Osteocyte (in vitro differentiated cells): ENCODE measurements at regions not wholly inside any gene's neighbourhood (a gene's known extent, or its start where the extent isn't known, plus 50 kb on each side); places are given as distances from the start of the nearest gene placed in this dataset.
"Not testable (repeated sequence)": the region's sequence is repeated elsewhere in the genome, so short reads cannot be mapped to it uniquely, and the experiment has no call there.

Experiments
- DNase-seq: peaks from one replicate; pipeline ENCODE4 v3.0.0; 2021; ENCODE audit warnings: mixed read lengths; ENCODE audit not compliant: unreplicated experiment; ENCODE audit errors: extremely low spot score
- H3K27ac Mint-ChIP-seq: one replicate; pipeline ENCODE4 v1.8.0; 2021; ENCODE audit warnings: mild to moderate bottlenecking, mixed read lengths; ENCODE audit not compliant: unreplicated experiment
- H3K27me3 Mint-ChIP-seq: one replicate; pipeline ENCODE4 v1.8.0; 2021; ENCODE audit warnings: mixed read lengths; ENCODE audit not compliant: unreplicated experiment
- H3K36me3 Mint-ChIP-seq: one replicate; pipeline ENCODE4 v1.8.0; 2021; ENCODE audit warnings: mixed read lengths; ENCODE audit not compliant: unreplicated experiment
- H3K4me1 Mint-ChIP-seq: one replicate; pipeline ENCODE4 v1.8.0; 2021; ENCODE audit warnings: mixed read lengths; ENCODE audit not compliant: unreplicated experiment
- H3K4me3 Mint-ChIP-seq: one replicate; pipeline ENCODE4 v1.8.0; 2021; ENCODE audit warnings: mild to moderate bottlenecking, moderate library complexity, mixed read lengths; ENCODE audit not compliant: unreplicated experiment
- H3K9me3 Mint-ChIP-seq: one replicate; pipeline ENCODE4 v1.8.0; 2021; ENCODE audit warnings: mixed read lengths; ENCODE audit not compliant: unreplicated experiment
- TF ChIP-seq, protein P1 (sequence below): fragments of 200-600 bp; sonication (generic); IDR thresholded peaks from 2 replicates; pipeline ENCODE4 v1.5.0; 2021; ENCODE audit warnings: antibody characterized with exemption, mild to moderate bottlenecking, moderate library complexity

DNA sequence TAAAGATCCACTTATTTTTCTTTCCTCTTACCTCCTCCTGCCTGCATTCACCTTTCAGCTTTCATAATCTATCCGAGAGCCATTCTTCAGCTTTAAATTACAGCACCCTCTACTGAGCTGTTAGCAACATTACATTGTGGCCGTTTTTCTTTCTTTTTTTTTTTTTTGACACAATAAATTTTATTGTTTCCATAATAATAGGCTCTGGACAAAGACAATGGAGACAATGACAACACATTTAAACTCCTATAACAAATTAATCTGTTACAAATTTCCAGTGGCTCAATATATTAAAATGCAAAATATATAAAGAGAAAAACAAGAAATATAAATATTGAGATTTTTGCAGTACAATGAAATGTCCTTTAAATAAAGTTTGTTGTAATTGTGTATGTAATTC lies 312.7 kb upstream of the COX7C start:
- peaks cover 17% of the 10 kb centered on the region for H3K27me3 Mint-ChIP-seq
- not testable (repeated sequence) for H3K27ac Mint-ChIP-seq

DNA sequence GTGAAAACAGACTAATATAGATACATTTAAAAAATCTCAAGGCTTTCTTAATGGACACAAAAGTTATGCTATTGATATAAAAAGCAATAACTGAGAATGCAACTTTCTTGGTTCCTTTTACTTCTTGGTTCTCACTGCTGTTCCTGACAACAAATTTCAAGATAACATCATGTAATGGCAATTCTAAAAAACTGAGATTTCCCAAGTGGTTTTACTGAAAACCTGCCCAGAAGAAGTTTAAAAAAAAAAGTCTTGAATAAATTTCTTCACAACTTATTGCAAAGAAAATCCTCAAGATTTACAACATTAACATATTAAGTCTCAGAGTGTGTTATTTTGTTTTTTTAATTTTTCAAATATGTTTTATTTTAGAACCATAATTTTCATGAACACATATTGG lies 302.8 kb upstream of the COX7C start:
- Mint-ChIP-seq H3K4me1 (no peaks in the 10 kb centered on the region), H3K4me3 (no peak overlapping the region), H3K27me3 (peaks cover 15% of the 10 kb centered on the region), H3K36me3 (no peaks in the 10 kb centered on the region), H3K9me3 (no peaks in the 10 kb centered on the region), H3K27ac (no peak overlapping the region)
- no peak for DNase-seq
- TF ChIP-seq, protein P1, sequence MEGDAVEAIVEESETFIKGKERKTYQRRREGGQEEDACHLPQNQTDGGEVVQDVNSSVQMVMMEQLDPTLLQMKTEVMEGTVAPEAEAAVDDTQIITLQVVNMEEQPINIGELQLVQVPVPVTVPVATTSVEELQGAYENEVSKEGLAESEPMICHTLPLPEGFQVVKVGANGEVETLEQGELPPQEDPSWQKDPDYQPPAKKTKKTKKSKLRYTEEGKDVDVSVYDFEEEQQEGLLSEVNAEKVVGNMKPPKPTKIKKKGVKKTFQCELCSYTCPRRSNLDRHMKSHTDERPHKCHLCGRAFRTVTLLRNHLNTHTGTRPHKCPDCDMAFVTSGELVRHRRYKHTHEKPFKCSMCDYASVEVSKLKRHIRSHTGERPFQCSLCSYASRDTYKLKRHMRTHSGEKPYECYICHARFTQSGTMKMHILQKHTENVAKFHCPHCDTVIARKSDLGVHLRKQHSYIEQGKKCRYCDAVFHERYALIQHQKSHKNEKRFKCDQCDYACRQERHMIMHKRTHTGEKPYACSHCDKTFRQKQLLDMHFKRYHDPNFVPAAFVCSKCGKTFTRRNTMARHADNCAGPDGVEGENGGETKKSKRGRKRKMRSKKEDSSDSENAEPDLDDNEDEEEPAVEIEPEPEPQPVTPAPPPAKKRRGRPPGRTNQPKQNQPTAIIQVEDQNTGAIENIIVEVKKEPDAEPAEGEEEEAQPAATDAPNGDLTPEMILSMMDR, result no peak

More for the DNA sequence above, 312.7 kb upstream of the COX7C start:
- not testable (repeated sequence) for H3K4me1 Mint-ChIP-seq, DNase-seq, H3K4me3 Mint-ChIP-seq, H3K9me3 Mint-ChIP-seq, H3K36me3 Mint-ChIP-seq
- TF ChIP-seq, protein P1, result peak; percentile 61

DNA sequence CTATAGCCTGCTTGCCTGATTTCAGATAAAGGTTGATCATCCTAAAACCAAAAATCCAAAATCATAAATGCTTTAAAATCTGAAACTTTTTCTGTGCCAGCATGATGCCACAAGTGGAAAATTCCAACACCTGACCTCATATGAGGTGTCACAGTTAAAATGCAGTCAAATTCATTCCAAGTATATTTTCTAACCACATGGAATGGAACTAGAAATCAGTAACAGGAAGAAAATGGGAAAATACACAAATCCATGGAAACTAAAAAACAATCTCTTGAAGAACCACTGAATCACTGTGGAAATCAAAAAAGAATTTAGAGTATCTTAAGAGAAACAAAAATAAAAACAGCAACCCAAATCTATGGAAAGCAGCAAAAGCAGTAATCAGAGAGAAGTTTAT lies 297.5 kb upstream of the COX7C start:
- no peaks in the 10 kb centered on the region for H3K9me3 Mint-ChIP-seq
- H3K4me1 Mint-ChIP-seq, result peaks cover 6% of the 10 kb centered on the region
- no peaks in the 10 kb centered on the region for H3K36me3 Mint-ChIP-seq
- H3K27ac Mint-ChIP-seq, result peak overlapping the region; percentile 24
- TF ChIP-seq, protein P1, result no peak
- DNase-seq, result no peak
- peaks cover 25% of the 10 kb centered on the region for H3K27me3 Mint-ChIP-seq
- no peak overlapping the region for H3K4me3 Mint-ChIP-seq

DNA sequence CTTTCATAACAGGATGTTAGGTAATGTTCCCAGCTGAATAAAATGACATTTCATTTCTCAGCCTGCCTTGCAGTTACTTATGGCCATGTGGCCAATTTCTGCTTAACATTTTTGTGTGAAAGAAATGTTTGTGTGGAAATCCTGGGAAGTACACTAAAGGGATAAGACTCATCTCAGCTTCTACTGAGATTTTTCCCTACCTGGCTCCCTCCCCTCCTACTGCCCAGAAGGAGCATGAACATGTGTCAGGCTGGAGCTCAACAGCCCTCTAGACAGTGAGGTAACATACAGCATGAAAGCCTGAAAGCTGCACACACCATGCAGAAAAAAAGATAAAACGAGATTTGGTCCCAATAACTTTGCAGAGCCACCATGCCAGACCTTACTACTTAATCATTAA lies 288.4 kb upstream of the COX7C start:
- TF ChIP-seq, protein P1, result no peak
- Mint-ChIP-seq H3K27ac (no peak overlapping the region), H3K4me1 (no peaks in the 10 kb centered on the region), H3K9me3 (no peaks in the 10 kb centered on the region), H3K36me3 (no peaks in the 10 kb centered on the region), H3K27me3 (peaks cover 6% of the 10 kb centered on the region), H3K4me3 (no peak overlapping the region)
- no peak for DNase-seq

DNA sequence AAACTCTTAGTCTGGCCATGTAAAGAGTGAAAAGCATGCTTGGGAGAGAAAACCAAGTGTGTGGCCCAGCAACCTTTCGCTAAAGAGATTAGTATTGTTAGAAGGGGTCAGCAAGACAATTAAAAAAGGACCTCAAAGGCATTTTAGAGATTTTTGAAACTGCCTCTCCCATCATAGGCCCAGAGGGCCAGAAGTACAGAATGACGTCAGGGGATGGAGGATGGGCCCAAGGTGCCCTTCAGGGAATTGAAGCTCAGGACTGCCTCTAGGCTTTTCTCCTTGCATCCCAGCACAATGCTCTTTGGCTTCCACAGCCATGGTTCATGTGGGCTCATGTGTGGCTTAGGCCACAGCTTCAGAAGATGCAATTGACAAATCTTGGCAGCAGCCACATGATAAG lies 287.0 kb upstream of the COX7C start:
- Mint-ChIP-seq H3K27ac (no peak overlapping the region), H3K9me3 (no peaks in the 10 kb centered on the region), H3K4me3 (no peak overlapping the region), H3K4me1 (no peaks in the 10 kb centered on the region), H3K27me3 (peaks cover 6% of the 10 kb centered on the region), H3K36me3 (no peaks in the 10 kb centered on the region)
- no peak for DNase-seq
- TF ChIP-seq, protein P1, result no peak
